ENCODE measurements at regions not wholly inside any gene's neighbourhood (a gene's known extent, or its start where the extent isn't known, plus 50 kb on each side); places are given as distances from the start of the nearest gene placed in this dataset.

- TF ChIP-seq CTCF (IDR thresholded peaks at IDR 0.05) = no peak
- no peak for TF ChIP-seq EP300 (IDR thresholded peaks at IDR 0.05; ENCODE audit: low read depth)
- TF ChIP-seq POLR2A (IDR thresholded peaks at IDR 0.05) = no peak
These were observed 92.3 kb upstream of the KDM7A start for GRCh38 chr7:140269004-140269638.

All from transverse colon (tissue), 3 donors.